Left cardiac atrium (tissue), 4 donors: ENCODE measurements at regions not wholly inside any gene's neighbourhood (a gene's known extent, or its start where the extent isn't known, plus 50 kb on each side); places are given as distances from the start of the nearest gene placed in this dataset.

ENCODE experiments used
- ATAC-seq, 2 donors: fragments of 200-7000 bp; cut with Tn5 transposase; one replicate each; pipeline ENCODE4 v1.9.1; 2020; ENCODE audit warnings: mild to moderate bottlenecking in 2 of 2, moderate library complexity in 2 of 2
- DNase-seq: peaks from one replicate; pipeline ENCODE4 v3.0.0-alpha.2; 2020
- intact Hi-C, 2 donors: fragments of 100-400 bp; cut with DNase I; formaldehyde crosslinking; loops; one replicate each; pipeline versions ENCODE4 v1.14.1 to v1.15.1; 2022 to 2023
- donor health status: DM: no; HTN: yes; CAD: no.
- donor health status: DM: no; HTN: yes; CAD: no; lungs with severe emphysema.
- donor health status: DM: yes; HTN: yes; CAD: no.
- donor health status: Dilated cardiomyopathy.

- DNase-seq (no peak), ATAC-seq (no peak)
- intact Hi-C loops, result no loop called here
These were observed 78.5 kb upstream of the GPC1 start for GRCh38 chr2:240356700-240357640.

GRCh38 chr2:240357641-240358012 lies 77.8 kb upstream of the GPC1 start:
- DNase-seq (no peak), ATAC-seq (no peak)
- intact Hi-C loops, result no loop called here

GRCh38 chr2:240358080-240358479 lies 77.4 kb upstream of the GPC1 start:
- intact Hi-C loops, result no loop called here
- DNase-seq, result no peak
- no peak for ATAC-seq

- ATAC-seq (no peak), DNase-seq (no peak)
- intact Hi-C loops, result no loop called here
These were observed 76.6 kb upstream of the GPC1 start for GRCh38 chr2:240358821-240359397.

GRCh38 chr2:240359695-240360094 lies 75.8 kb upstream of the GPC1 start:
- no peak for ATAC-seq
- intact Hi-C loops, result no loop called here
- DNase-seq, result no peak

DNA sequence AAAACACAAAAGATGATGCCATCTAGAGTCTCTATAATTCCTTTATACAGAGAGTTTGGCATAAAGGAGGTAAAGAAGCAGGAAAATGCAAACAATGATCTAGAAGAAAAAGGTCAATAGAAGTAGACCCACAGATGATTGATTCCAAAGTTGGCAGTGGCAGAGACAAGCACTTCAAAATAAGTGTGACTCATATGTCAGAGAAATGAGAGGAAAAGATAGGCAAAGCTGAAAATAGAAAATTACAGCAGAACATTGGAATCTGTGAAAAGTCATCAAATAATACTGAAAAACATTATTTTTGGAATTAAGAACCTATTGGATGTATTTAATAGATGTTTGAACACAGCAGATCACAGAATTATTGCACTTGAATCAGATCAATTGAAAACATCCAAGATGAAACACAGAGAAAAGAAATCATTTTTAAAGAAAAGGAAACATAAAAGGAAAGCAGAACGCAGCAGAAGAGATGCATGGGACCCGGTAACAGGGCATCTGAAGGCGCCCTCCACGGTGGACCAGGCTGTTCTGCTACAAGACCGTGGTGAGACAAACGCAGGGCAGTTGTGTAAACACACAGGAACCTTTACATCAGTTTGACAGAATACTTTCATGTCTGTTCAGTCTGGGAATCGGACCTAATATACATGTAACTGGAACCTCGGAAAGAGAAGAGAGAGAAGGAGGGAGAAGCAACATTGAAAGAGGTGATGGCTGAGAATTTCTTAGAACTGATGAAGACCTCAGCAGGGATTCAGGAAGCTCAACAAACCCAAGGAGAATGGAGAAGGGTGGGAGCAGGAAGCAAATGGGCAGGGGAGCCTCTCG lies 74.6 kb upstream of the GPC1 start:
- DNase-seq (no peak), ATAC-seq (no peak)
- intact Hi-C loops, result no loop called here

- intact Hi-C loops, result no loop called here
- ATAC-seq (no peak), DNase-seq (no peak)
These were observed 73.2 kb upstream of the GPC1 start for GRCh38 chr2:240362216-240362755.

DNA sequence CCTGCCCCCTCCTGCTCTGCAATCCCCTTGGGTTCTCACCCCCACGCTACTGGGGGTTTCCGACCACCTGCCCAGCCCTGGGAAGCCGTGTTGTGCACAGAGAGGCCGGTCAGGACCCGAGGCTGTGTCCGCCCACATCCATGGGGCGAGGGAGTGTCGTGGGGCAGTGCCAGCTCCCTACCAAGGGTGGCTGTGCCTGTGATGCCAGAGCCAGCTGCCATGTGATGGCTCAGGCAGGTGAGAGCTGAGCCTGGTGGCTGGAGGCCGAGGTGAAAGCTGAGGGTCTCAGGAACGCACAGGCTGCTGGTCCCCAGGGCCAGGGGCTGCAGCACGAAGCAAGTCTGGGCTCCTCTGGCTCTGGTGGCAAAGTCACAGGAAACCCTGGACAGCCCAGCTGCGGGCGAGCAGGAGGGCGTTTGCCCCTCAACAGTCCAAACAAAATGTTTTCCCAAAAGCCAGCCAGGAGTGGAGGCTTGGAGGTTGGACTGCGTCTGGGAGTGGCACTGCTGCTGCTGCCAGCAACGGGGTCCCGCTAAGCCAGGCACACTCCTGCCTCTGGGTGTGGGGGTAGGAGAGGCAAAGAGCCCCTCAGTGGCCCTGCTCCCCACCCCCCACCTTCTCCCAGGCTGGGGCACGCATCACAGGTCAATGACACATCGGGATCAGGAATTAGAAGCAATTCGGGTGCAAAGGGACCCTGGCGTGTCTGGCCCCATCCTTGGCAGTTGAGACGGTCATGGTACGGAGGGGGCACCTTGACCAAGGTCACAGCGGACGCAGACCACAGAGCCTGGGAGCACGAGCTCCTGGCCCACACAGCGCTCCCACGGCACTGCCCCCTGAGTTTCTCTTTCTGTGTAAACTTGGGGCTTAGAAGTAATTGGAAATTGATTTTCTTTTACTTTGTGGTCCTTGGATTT lies 72.4 kb upstream of the GPC1 start:
- intact Hi-C loops, result no loop called here
- DNase-seq, result no peak

DNA sequence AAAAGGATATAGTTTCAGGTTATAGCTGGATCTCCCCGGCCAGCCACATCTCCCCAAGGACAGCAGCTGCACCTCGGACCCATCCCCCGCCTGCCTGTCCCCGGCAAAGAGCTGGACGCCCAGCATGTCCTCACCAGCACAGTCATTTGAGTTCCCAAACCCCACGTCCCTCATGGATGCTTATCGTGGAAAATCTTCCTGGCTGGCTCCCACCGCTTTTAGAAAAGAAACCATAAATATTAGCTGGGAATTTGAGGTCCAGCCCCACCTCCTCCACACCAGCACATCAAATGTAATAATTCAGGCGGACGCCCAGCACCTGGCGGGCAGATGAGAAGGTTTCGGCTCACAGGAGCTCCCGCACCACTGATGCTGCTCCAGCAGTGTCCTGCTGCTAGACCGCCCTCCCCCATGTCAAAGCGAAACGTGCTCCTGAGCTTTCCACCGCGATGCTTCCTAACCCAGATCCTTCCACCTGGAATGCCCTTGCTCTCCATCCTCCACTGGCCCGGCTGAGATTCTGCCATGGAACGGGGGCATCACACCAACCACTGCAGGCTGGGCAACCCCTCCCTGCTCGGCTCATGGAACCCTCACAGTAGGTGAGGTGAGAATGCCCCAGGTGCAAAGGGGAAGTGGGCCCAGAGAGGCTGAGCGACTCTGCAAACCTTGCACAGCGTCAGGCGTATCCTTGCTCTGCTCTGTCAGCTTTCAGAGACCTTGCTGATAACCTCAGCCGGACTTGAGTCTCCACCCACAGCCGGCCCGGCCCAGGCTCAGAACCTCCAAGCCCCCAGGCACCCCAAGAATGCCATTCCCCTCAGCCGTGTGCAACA lies 71.5 kb upstream of the GPC1 start:
- no peak for DNase-seq
- intact Hi-C loops, result no loop called here
- ATAC-seq, result peak in 1 of 2 donors; percentile 11

More for the DNA sequence above, 72.4 kb upstream of the GPC1 start:
- no peak for ATAC-seq

GRCh38 chr2:240364582-240364960 lies 70.9 kb upstream of the GPC1 start:
- intact Hi-C loops, result no loop called here
- ATAC-seq (peak; percentile 18), DNase-seq (no peak)

- ATAC-seq (no peak), DNase-seq (no peak)
- intact Hi-C loops, result no loop called here
These were observed 70.3 kb upstream of the GPC1 start for GRCh38 chr2:240364961-240365775.

GRCh38 chr2:240365971-240366471 lies 69.4 kb upstream of the GPC1 start:
- intact Hi-C loops, result no loop called here
- DNase-seq (no peak), ATAC-seq (no peak)

- intact Hi-C loops, result no loop called here
- no peak for ATAC-seq
- DNase-seq, result no peak
These were observed 68.6 kb upstream of the GPC1 start for GRCh38 chr2:240366901-240367300.

DNA sequence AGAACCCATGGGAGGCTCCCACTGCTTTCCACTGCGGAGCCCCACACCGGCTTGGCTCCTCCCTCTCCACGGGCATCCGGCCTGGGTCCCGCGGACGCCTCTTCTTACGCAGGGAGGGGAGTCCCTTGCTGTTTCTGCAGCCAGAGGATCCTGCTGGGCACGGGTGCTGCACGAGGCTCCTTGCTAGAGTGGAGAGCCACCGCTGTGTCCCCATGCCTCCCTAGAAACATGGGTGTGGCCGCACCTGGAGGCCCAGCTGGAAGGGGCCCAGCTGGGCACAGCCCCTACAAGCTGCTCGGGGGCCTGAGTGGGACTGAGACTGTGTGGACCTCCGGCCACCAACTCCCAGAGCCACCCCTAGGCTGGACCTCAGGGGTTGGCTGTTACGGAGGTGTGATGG lies 67.7 kb upstream of the GPC1 start:
- no peak for DNase-seq
- no peak for ATAC-seq
- intact Hi-C loops, result no loop called here

DNA sequence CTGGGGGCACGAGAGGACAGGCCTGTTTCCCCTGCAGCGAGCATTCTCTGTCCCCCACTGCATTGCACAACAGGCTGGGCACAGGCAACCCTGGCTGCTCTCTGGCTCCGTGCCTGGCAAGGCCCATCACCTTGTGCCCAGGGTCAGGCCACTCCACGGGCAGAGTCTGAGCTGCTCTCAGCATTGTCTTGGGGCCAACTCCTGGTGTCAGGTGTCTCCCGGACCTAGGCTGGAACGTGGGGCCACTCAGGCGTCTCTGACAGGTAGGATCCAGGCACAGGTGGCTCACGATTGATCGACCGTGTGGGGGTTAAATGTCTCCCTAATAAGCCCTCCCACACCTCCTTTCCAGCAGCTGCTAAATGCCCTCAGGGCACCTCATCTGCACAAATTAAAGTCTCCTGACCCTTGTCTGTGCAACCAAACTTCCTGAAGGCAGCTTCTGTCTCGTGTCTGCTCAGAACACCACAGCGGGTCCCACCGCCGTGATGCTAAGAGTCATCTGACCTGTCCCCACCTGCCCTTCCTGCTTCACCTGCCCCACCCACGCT lies 66.6 kb upstream of the GPC1 start:
- intact Hi-C loops, result no loop called here
- DNase-seq, result peak; percentile 27
- peak in 1 of 2 donors; percentile 15 for ATAC-seq

DNA sequence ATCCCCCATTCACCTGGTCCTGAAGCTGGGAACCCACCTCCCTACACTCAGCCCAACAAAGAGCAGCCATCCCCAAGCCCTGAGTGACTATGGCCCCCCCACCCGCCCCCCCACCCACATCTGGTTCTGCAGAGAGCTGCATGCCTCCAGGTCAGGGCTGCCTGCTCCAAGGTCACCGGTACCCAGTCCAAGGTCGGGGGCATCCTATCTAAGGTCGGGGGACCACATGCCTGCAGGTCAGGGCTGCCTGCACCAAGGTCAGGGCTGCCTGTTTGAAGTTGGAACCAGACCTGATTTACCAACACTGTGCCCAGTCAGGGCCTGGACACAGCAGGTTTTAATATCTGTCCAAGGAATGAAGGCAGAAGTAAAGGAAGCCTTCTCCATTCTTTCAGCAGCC lies 66.1 kb upstream of the GPC1 start:
- DNase-seq (no peak), ATAC-seq (no peak)
- intact Hi-C loops, result no loop called here
